IMR-90 (cell line): ENCODE measurements at regions not wholly inside any gene's neighbourhood (a gene's known extent, or its start where the extent isn't known, plus 50 kb on each side); places are given as distances from the start of the nearest gene placed in this dataset.

Experiments used
- ATAC-seq: fragments of 200-7000 bp; cut with Tn5 transposase; 2 replicates; pipeline ENCODE4 v1.9.1; 2020; ENCODE audit warnings: low read depth, mild to moderate bottlenecking, moderate library complexity
- BruUV-seq: library from RNA; stranded (reverse); fragments of 400-500 nt; replicated peaks from 2 replicates; lab custom pipeline; 2021; lab: Mats Ljungman, UMichigan
- CTCF ChIA-PET: fragments of 300-600 bp; formaldehyde crosslinking; extraction: SDS; loops from one replicate; lab custom pipeline; 2021; ENCODE audit warnings: antibody characterized with exemption; lab: Yijun Ruan, JAX
- POLR2A ChIA-PET: fragments of 300-600 bp; sonication (Branson Sonifier 250); formaldehyde crosslinking; loops from one replicate; lab custom pipeline; 2022; ENCODE audit warnings: antibody characterized with exemption; ENCODE audit not compliant: unreplicated experiment; lab: Charles Lee
- DNase-seq: peaks from one replicate; pipeline ENCODE4 v3.0.0; 2013
- H2AFZ ChIP-seq: replicated peaks from 2 replicates; pipeline ENCODE3; 2013; ENCODE audit warnings: low read length, mild to moderate bottlenecking; ENCODE audit not compliant: poor library complexity
- H2AK5ac ChIP-seq: 2 replicates; pipeline ENCODE4 v1.6.1; 2013; ENCODE audit warnings: low read depth, low read length, inconsistent platforms
- H2AK9ac ChIP-seq: replicated peaks from 2 replicates; pipeline ENCODE3; 2013; ENCODE audit warnings: mild to moderate bottlenecking, low read depth, low read length, moderate library complexity; ENCODE audit not compliant: poor library complexity
- H2BK120ac ChIP-seq: 2 replicates; pipeline ENCODE4 v1.6.1; 2013; ENCODE audit warnings: low read depth, low read length, inconsistent platforms
- H2BK15ac ChIP-seq: 3 replicates; pipeline ENCODE4 v1.6.1; 2013; ENCODE audit warnings: low read depth, low read length, inconsistent platforms
- H2BK20ac ChIP-seq: 2 replicates; pipeline ENCODE4 v1.6.1; 2013; ENCODE audit warnings: low read depth, mild to moderate bottlenecking, inconsistent platforms, low read length, moderate library complexity
- H2BK5ac ChIP-seq: 2 replicates; pipeline ENCODE4 v1.6.1; 2013; ENCODE audit warnings: mild to moderate bottlenecking, low read depth, low read length, inconsistent platforms; ENCODE audit not compliant: poor library complexity, severe bottlenecking
- H3K14ac ChIP-seq: replicated peaks from 2 replicates; pipeline ENCODE4 v1.6.1; 2013; ENCODE audit warnings: low read depth, low read length, inconsistent platforms
- H3K18ac ChIP-seq: 2 replicates; pipeline ENCODE4 v1.6.1; 2013; ENCODE audit warnings: low read depth, low read length, control low read depth
- H3K23ac ChIP-seq: 2 replicates; pipeline ENCODE4 v1.6.1; 2013; ENCODE audit warnings: low read depth, low read length, inconsistent platforms
- H3K27ac ChIP-seq: 2 replicates; pipeline ENCODE4 v1.5.1; 2013; ENCODE audit warnings: mild to moderate bottlenecking, control low read depth, low read length; ENCODE audit not compliant: insufficient read depth
- H3K27me3 ChIP-seq: 2 replicates; pipeline ENCODE4 v1.6.1; 2013; ENCODE audit warnings: low read length; ENCODE audit not compliant: control insufficient read depth, insufficient read depth
- H3K36me3 ChIP-seq: 2 replicates; pipeline ENCODE4 v1.6.1; 2013; ENCODE audit warnings: low read length, mixed read lengths; ENCODE audit not compliant: control insufficient read depth, insufficient read depth
- H3K4ac ChIP-seq: 2 replicates; pipeline ENCODE4 v1.6.1; 2013; ENCODE audit warnings: low read depth, low read length, inconsistent platforms
- H3K4me1 ChIP-seq: 2 replicates; pipeline ENCODE4 v1.6.1; 2013; ENCODE audit warnings: low read length, mixed read lengths; ENCODE audit not compliant: control insufficient read depth, insufficient read depth
- H3K4me2 ChIP-seq: 2 replicates; pipeline ENCODE4 v1.6.1; 2013; ENCODE audit warnings: low read depth, mild to moderate bottlenecking, control low read depth, low read length, moderate library complexity
- H3K4me3 ChIP-seq: 2 replicates; pipeline ENCODE4 v1.5.1; 2013; ENCODE audit warnings: low read depth, mild to moderate bottlenecking, control low read depth, low read length, moderate library complexity; ENCODE audit not compliant: insufficient read depth
- H3K56ac ChIP-seq: 2 replicates; pipeline ENCODE4 v1.6.1; 2013; ENCODE audit warnings: low read length, inconsistent platforms; ENCODE audit not compliant: insufficient read depth; ENCODE audit errors: extremely low read depth
- H3K79me1 ChIP-seq, 2 experiments: 2 replicates each; pipeline ENCODE4 v1.6.1; 2013; ENCODE audit warnings: low read length in 2 of 2, inconsistent platforms in 1 of 2, low read depth in 1 of 2
- H3K9ac ChIP-seq: 2 replicates; pipeline ENCODE4 v1.6.1; 2013; ENCODE audit warnings: low read depth, low read length, control low read depth
- H3K9me1 ChIP-seq: 2 replicates; pipeline ENCODE4 v1.6.1; 2013; ENCODE audit warnings: low read length, inconsistent platforms; ENCODE audit not compliant: insufficient read depth
- H3K9me3 ChIP-seq: 2 replicates; pipeline ENCODE4 v1.6.1; 2013; ENCODE audit warnings: low read length; ENCODE audit not compliant: control insufficient read depth, insufficient read depth
- H4K20me1 ChIP-seq: 2 replicates; pipeline ENCODE4 v1.6.1; 2013; ENCODE audit warnings: low read length, inconsistent platforms; ENCODE audit not compliant: insufficient read depth
- H4K5ac ChIP-seq: 2 replicates; pipeline ENCODE4 v1.6.1; 2013; ENCODE audit warnings: mild to moderate bottlenecking, low read depth, low read length, control low read depth
- H4K8ac ChIP-seq, 2 experiments: 2 replicates each; pipeline ENCODE4 v1.6.1; 2013; ENCODE audit warnings: low read depth in 2 of 2, low read length in 2 of 2, control low read depth in 1 of 2, inconsistent platforms in 1 of 2
- H4K91ac ChIP-seq: 2 replicates; pipeline ENCODE4 v1.6.1; 2013; ENCODE audit warnings: low read depth, low read length, inconsistent platforms; ENCODE audit not compliant: insufficient read depth
- BHLHE40 ChIP-seq: fragments of 150-350 bp; IDR thresholded peaks from 2 replicates; pipeline ENCODE4 v1.6.1; 2016; ENCODE audit warnings: mild to moderate bottlenecking, low read depth, low read length
- CEBPB ChIP-seq: IDR thresholded peaks from 2 replicates; pipeline ENCODE4 v1.6.1; 2012; ENCODE audit warnings: low read depth, low read length, improper control_type of control experiment
- CHD1 ChIP-seq: IDR thresholded peaks from 2 replicates; pipeline ENCODE4 v1.6.1; 2012; ENCODE audit warnings: low read depth, low read length, improper control_type of control experiment
- CTCF ChIP-seq: conservative IDR thresholded peaks from 2 replicates; pipeline ENCODE4 v1.5.1; 2012; ENCODE audit warnings: mild to moderate bottlenecking, low read depth, low read length, improper control_type of control experiment
- FOS ChIP-seq: fragments of 150-350 bp; IDR thresholded peaks from 2 replicates; pipeline ENCODE4 v1.6.1; 2016; ENCODE audit warnings: low read depth, low read length
- MAFK ChIP-seq: IDR thresholded peaks from 2 replicates; pipeline ENCODE4 v1.6.1; 2012; ENCODE audit warnings: low read depth, low read length, improper control_type of control experiment
- MAZ ChIP-seq: IDR thresholded peaks from 2 replicates; pipeline ENCODE4 v1.6.1; 2012; ENCODE audit warnings: low read depth, mild to moderate bottlenecking, low read length, improper control_type of control experiment, moderate library complexity, borderline replicate concordance
- MXI1 ChIP-seq: IDR thresholded peaks from 2 replicates; pipeline ENCODE4 v1.6.1; 2012; ENCODE audit warnings: low read depth, mild to moderate bottlenecking, low read length, moderate library complexity, borderline replicate concordance
- RAD21 ChIP-seq: IDR thresholded peaks from 2 replicates; pipeline ENCODE4 v1.6.1; 2012; ENCODE audit warnings: low read length, improper control_type of control experiment
- RCOR1 ChIP-seq: IDR thresholded peaks from 2 replicates; pipeline ENCODE4 v1.6.1; 2012; ENCODE audit warnings: mild to moderate bottlenecking, low read length, improper control_type of control experiment; ENCODE audit not compliant: insufficient replicate concordance
- RFX5 ChIP-seq: IDR thresholded peaks from 2 replicates; pipeline ENCODE4 v1.8.0; 2012; ENCODE audit warnings: low read depth, mild to moderate bottlenecking, low read length, moderate library complexity
- SMC3 ChIP-seq: fragments of 150-350 bp; IDR thresholded peaks from 2 replicates; pipeline ENCODE4 v1.6.1; 2016; ENCODE audit warnings: low read depth, mild to moderate bottlenecking, antibody characterized with exemption, low read length, moderate library complexity
- USF2 ChIP-seq: fragments of 150-350 bp; IDR thresholded peaks from 2 replicates; pipeline ENCODE4 v1.6.1; 2017; ENCODE audit warnings: mild to moderate bottlenecking, antibody characterized with exemption, low read length, low read depth
- dilution Hi-C: fragments of 300-500 bp; cut with HindIII; formaldehyde crosslinking; loops from one replicate; pipeline ENCODE4 v1.14.3; 2018; ENCODE audit warnings: low sequenced_read_pairs; ENCODE audit not compliant: unreplicated experiment
- in situ Hi-C: fragments of 300-500 bp; cut with MboI; formaldehyde crosslinking; loops from 3 replicates; pipeline ENCODE4 v1.14.3; 2019; ENCODE audit warnings: low sequenced_read_pairs, inconsistent platforms, mixed read lengths
- intact Hi-C: fragments of 100-400 bp; cut with micrococcal nuclease; formaldehyde crosslinking; loops from 2 replicates; pipeline ENCODE4 v1.10.0; 2022

- no peaks in the 10 kb centered on the region for H3K36me3 ChIP-seq
- H2AFZ ChIP-seq, result no peak overlapping the region
- no peak overlapping the region for H3K56ac ChIP-seq
- ChIA-PET POLR2A (no interaction called here), CTCF (no interaction called here)
- no peak overlapping the region for H4K91ac ChIP-seq
- no peak overlapping the region for H3K18ac ChIP-seq
- H3K4me3 ChIP-seq, result no peak overlapping the region
- H3K4me2 ChIP-seq, result no peak overlapping the region
- H3K27me3 ChIP-seq, result no peaks in the 10 kb centered on the region
- H4K5ac ChIP-seq, result no peak overlapping the region
- dilution Hi-C loops, result no loop called here
- DNase-seq, result no peak
- H3K14ac ChIP-seq, result no peak overlapping the region
- BruUV-seq, result no TSS peak
- H3K4ac ChIP-seq, result no peak overlapping the region
- H2BK5ac ChIP-seq, result no peak overlapping the region
- no peak overlapping the region for H2BK20ac ChIP-seq
- no peak overlapping the region for H4K8ac ChIP-seq
- H2AK5ac ChIP-seq, result no peak overlapping the region
- H2AK9ac ChIP-seq, result no peak overlapping the region
- H4K20me1 ChIP-seq, result no peaks in the 10 kb centered on the region
- no peak overlapping the region for H2BK120ac ChIP-seq
- no peak overlapping the region for H3K9ac ChIP-seq
- TF ChIP-seq MAFK, result no peak
- TF ChIP-seq MXI1, result no peak
- TF ChIP-seq CEBPB, result no peak
- TF ChIP-seq USF2, result no peak
- TF ChIP-seq RFX5, result no peak
- TF ChIP-seq RAD21, result no peak
- TF ChIP-seq CHD1, result no peak
- TF ChIP-seq MAZ, result no peak
- no peak for TF ChIP-seq RCOR1
- TF ChIP-seq SMC3, result no peak
- TF ChIP-seq CTCF, result no peak
- TF ChIP-seq BHLHE40, result no peak
- no peak for TF ChIP-seq FOS
- no peaks in the 10 kb centered on the region for H3K79me1 ChIP-seq
- H3K9me1 ChIP-seq, result no peaks in the 10 kb centered on the region
- no peaks in the 10 kb centered on the region for H3K4me1 ChIP-seq
- in situ Hi-C loops, result no loop called here
- no peak for ATAC-seq
- intact Hi-C loops, result no loop called here
- H3K9me3 ChIP-seq, result no peaks in the 10 kb centered on the region
- no peak overlapping the region for H3K23ac ChIP-seq
- no peak overlapping the region for H3K27ac ChIP-seq
- H2BK15ac ChIP-seq, result no peak overlapping the region
These were observed 147.9 kb downstream of the PTGER3 start for GRCh38 chr1:70899735-70900134.
